Esophagus squamous epithelium (tissue), 4 donors: ENCODE measurements at regions not wholly inside any gene's neighbourhood (a gene's known extent, or its start where the extent isn't known, plus 50 kb on each side); places are given as distances from the start of the nearest gene placed in this dataset.

ENCODE experiments used
- CTCF ChIP-seq, 6 experiments: fragments of 450-650 bp in 4 of 6; fragments of 200-600 bp in 2 of 6; sonication (generic) in 2 of 6; IDR thresholded peaks; one replicate each; pipeline ENCODE4 v1.5.1; 2016 to 2019; ENCODE audit warnings: antibody characterized with exemption in 6 of 6, mild to moderate bottlenecking in 4 of 6, moderate library complexity in 4 of 6
- POLR2A ChIP-seq, 4 donors: fragments of 450-650 bp; IDR thresholded peaks; one replicate each; pipeline ENCODE4 v1.6.1; 2017; ENCODE audit warnings: antibody characterized with exemption in 4 of 4, mild to moderate bottlenecking in 4 of 4, moderate library complexity in 3 of 4

- no peak for TF ChIP-seq CTCF (IDR thresholded peaks at IDR 0.05)
- TF ChIP-seq POLR2A (IDR thresholded peaks at IDR 0.05) = no peak
Observed at GRCh38 chr1:22380024-22380785, 71.4 kb upstream of the ZBTB40 start.
